Suppressor macrophage treated with lipopolysaccharide for 1 hour (primary cell): ENCODE measurements at regions not wholly inside any gene's neighbourhood (a gene's known extent, or its start where the extent isn't known, plus 50 kb on each side); places are given as distances from the start of the nearest gene placed in this dataset.

Experiments used
- DNase-seq, 3 donors: peaks; one replicate each; pipeline ENCODE4 v3.0.0-alpha.2; 2020 to 2022

GRCh38 chr2:224210286-224211180 is 171.4 kb upstream of the SERPINE2 start:
- DNase-seq, result peak in 1 of 3 donors; percentile 15

GRCh38 chr2:224209555-224210285 is 170.6 kb upstream of the SERPINE2 start:
- no peak for DNase-seq

- no peak for DNase-seq
These were observed 169.4 kb upstream of the SERPINE2 start for GRCh38 chr2:224208443-224208842.

- no peak for DNase-seq
These were observed 168.9 kb upstream of the SERPINE2 start for GRCh38 chr2:224208007-224208406.

GRCh38 chr2:224206816-224207215 is 167.7 kb upstream of the SERPINE2 start:
- DNase-seq, result no peak

- no peak for DNase-seq
These were observed 163.3 kb upstream of the SERPINE2 start for GRCh38 chr2:224202281-224202865.

- DNase-seq, result no peak
These were observed 159.3 kb upstream of the SERPINE2 start for GRCh38 chr2:224198436-224198835.

- no peak for DNase-seq
These were observed 157.7 kb upstream of the SERPINE2 start for GRCh38 chr2:224196810-224197209.

- DNase-seq, result no peak
These were observed 157.0 kb upstream of the SERPINE2 start for GRCh38 chr2:224195925-224196571.

- no peak for DNase-seq
These were observed 155.1 kb upstream of the SERPINE2 start for GRCh38 chr2:224194161-224194560.

GRCh38 chr2:224191465-224191864 is 152.4 kb upstream of the SERPINE2 start:
- DNase-seq, result no peak

- DNase-seq, result no peak
These were observed 151.8 kb upstream of the SERPINE2 start for GRCh38 chr2:224190936-224191270.

- no peak for DNase-seq
These were observed 151.3 kb upstream of the SERPINE2 start for GRCh38 chr2:224190234-224190935.

- no peak for DNase-seq
These were observed 148.1 kb upstream of the SERPINE2 start for GRCh38 chr2:224187220-224187619.

- no peak for DNase-seq
These were observed 146.0 kb upstream of the SERPINE2 start for GRCh38 chr2:224185023-224185601.

GRCh38 chr2:224183086-224183485 is 144.0 kb upstream of the SERPINE2 start:
- DNase-seq, result no peak

GRCh38 chr2:224182498-224182897 is 143.4 kb upstream of the SERPINE2 start:
- DNase-seq, result no peak

- DNase-seq, result no peak
These were observed 142.6 kb upstream of the SERPINE2 start for GRCh38 chr2:224181534-224182155.

GRCh38 chr2:224180810-224181209 is 141.7 kb upstream of the SERPINE2 start:
- no peak for DNase-seq

- no peak for DNase-seq
These were observed 139.0 kb upstream of the SERPINE2 start for GRCh38 chr2:224178056-224178455.

GRCh38 chr2:224175538-224175937 is 136.5 kb upstream of the SERPINE2 start:
- no peak for DNase-seq

GRCh38 chr2:224174990-224175389 is 135.9 kb upstream of the SERPINE2 start:
- no peak for DNase-seq
